MCF 10A (cell line): ENCODE measurements at regions not wholly inside any gene's neighbourhood (a gene's known extent, or its start where the extent isn't known, plus 50 kb on each side); places are given as distances from the start of the nearest gene placed in this dataset.

Experiments used
- BruUV-seq: library from RNA; stranded (reverse); fragments of 400-500 nt; replicated peaks from 2 replicates; lab custom pipeline; 2021; lab: Mats Ljungman, UMichigan
- CTCF ChIA-PET: fragments of 300-600 bp; sonication (Branson Sonifier 250); formaldehyde crosslinking; extraction: SDS; loops from one replicate; lab custom pipeline; 2021; ENCODE audit warnings: antibody characterized with exemption, inconsistent platforms; lab: Yijun Ruan, JAX
- POLR2A ChIA-PET: fragments of 300-600, 350-650 bp; sonication (Branson Sonifier 250); formaldehyde crosslinking; extraction: SDS; loops from one replicate; lab custom pipeline; 2020; ENCODE audit warnings: antibody characterized with exemption, inconsistent platforms; lab: Yijun Ruan, JAX
- DNase-seq: peaks from one replicate; pipeline ENCODE4 v3.0.0-alpha.2; 2018; ENCODE audit not compliant: unreplicated experiment
- H3K27ac Mint-ChIP-seq: one replicate; pipeline ENCODE4 v1.8.0; 2022; ENCODE audit warnings: mild to moderate bottlenecking, low read depth, mixed read lengths; ENCODE audit not compliant: unreplicated experiment
- H3K27me3 Mint-ChIP-seq: one replicate; pipeline ENCODE4 v1.8.0; 2022; ENCODE audit warnings: mixed read lengths; ENCODE audit not compliant: insufficient read depth, unreplicated experiment
- H3K36me3 Mint-ChIP-seq: one replicate; pipeline ENCODE4 v1.8.0; 2022; ENCODE audit warnings: mild to moderate bottlenecking, moderate library complexity, mixed read lengths; ENCODE audit not compliant: insufficient read depth, unreplicated experiment
- H3K4me1 Mint-ChIP-seq: one replicate; pipeline ENCODE4 v1.8.0; 2022; ENCODE audit warnings: mixed read lengths; ENCODE audit not compliant: insufficient read depth, unreplicated experiment
- H3K4me3 Mint-ChIP-seq: one replicate; pipeline ENCODE4 v1.8.0; 2022; ENCODE audit warnings: mild to moderate bottlenecking, moderate library complexity, mixed read lengths; ENCODE audit not compliant: unreplicated experiment
- H3K9me3 Mint-ChIP-seq: one replicate; pipeline ENCODE4 v1.8.0; 2022; ENCODE audit warnings: mixed read lengths; ENCODE audit not compliant: unreplicated experiment
- intact Hi-C: fragments of 100-400 bp; cut with micrococcal nuclease; formaldehyde crosslinking; loops from 2 replicates; pipeline ENCODE4 v1.14.1; 2022
- TF ChIP-seq, protein P1 (sequence below): fragments of 200-600 bp; IDR thresholded peaks from one replicate; pipeline ENCODE4 v1.8.0; 2022; ENCODE audit warnings: antibody characterized with exemption, mild to moderate bottlenecking; ENCODE audit not compliant: unreplicated experiment

- POLR2A ChIA-PET = no interaction called here
- H3K27me3 Mint-ChIP-seq = peaks cover 38% of the 10 kb centered on the region
- H3K4me3 Mint-ChIP-seq = no peak overlapping the region
- peaks cover 3% of the 10 kb centered on the region for H3K36me3 Mint-ChIP-seq
- TF ChIP-seq, protein P1, sequence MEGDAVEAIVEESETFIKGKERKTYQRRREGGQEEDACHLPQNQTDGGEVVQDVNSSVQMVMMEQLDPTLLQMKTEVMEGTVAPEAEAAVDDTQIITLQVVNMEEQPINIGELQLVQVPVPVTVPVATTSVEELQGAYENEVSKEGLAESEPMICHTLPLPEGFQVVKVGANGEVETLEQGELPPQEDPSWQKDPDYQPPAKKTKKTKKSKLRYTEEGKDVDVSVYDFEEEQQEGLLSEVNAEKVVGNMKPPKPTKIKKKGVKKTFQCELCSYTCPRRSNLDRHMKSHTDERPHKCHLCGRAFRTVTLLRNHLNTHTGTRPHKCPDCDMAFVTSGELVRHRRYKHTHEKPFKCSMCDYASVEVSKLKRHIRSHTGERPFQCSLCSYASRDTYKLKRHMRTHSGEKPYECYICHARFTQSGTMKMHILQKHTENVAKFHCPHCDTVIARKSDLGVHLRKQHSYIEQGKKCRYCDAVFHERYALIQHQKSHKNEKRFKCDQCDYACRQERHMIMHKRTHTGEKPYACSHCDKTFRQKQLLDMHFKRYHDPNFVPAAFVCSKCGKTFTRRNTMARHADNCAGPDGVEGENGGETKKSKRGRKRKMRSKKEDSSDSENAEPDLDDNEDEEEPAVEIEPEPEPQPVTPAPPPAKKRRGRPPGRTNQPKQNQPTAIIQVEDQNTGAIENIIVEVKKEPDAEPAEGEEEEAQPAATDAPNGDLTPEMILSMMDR = no peak
- no peak overlapping the region for H3K27ac Mint-ChIP-seq
- H3K9me3 Mint-ChIP-seq = no peaks in the 10 kb centered on the region
- BruUV-seq = no TSS peak
- DNase-seq = no peak
- intact Hi-C loops = no loop called here
- no peaks in the 10 kb centered on the region for H3K4me1 Mint-ChIP-seq
- CTCF ChIA-PET = no interaction called here
Observed at GRCh38 chrX:10288373-10288975, 131.7 kb downstream of the CLCN4 start.

- TF ChIP-seq, protein P1 = no peak
- POLR2A ChIA-PET = no interaction called here
- intact Hi-C loops = no loop called here
- Mint-ChIP-seq H3K9me3 (no peaks in the 10 kb centered on the region), H3K4me1 (no peaks in the 10 kb centered on the region), H3K27ac (no peak overlapping the region), H3K4me3 (no peak overlapping the region), H3K36me3 (no peaks in the 10 kb centered on the region), H3K27me3 (peaks cover 11% of the 10 kb centered on the region)
- DNase-seq = peak; percentile 3
- CTCF ChIA-PET = interaction anchor here (0.7 kb wide), 1 partner anchor 73 kb away, joined by 3 read pairs; no protein-coding TSS in a partner anchor
- BruUV-seq = no TSS peak
Observed at GRCh38 chrX:10296576-10296975, 139.8 kb downstream of the CLCN4 start.

DNA sequence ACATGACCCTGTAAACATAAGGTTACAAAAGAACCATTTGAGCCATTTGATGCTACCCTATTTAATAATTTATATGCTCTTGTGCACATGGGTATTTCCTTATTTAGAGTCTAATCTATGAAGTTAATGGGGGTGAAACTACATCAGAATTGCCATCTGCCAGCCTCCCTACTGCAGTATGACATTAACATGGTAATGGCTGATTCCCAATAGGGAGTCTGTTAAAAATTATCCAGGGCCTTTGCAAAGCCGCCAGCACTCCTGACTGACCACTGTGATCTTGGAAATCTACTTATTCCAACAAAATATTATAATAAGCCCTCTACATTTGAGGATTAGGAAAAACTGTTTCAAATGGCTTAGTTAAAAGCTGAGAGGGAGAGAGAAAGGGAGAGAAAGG is 153.7 kb downstream of the CLCN4 start:
- Mint-ChIP-seq H3K27me3 (peaks cover 7% of the 10 kb centered on the region), H3K4me3 (no peak overlapping the region), H3K9me3 (no peaks in the 10 kb centered on the region), H3K27ac (no peak overlapping the region), H3K36me3 (no peaks in the 10 kb centered on the region), H3K4me1 (no peaks in the 10 kb centered on the region)
- TF ChIP-seq, protein P1 = no peak
- CTCF ChIA-PET = no interaction called here
- intact Hi-C loops = no loop called here
- BruUV-seq = no TSS peak
- POLR2A ChIA-PET = no interaction called here
- DNase-seq = no peak

GRCh38 chrX:10314530-10315104 is 157.8 kb downstream of the CLCN4 start:
- POLR2A ChIA-PET = no interaction called here
- no TSS peak for BruUV-seq
- H3K27me3 Mint-ChIP-seq = peaks cover 7% of the 10 kb centered on the region
- H3K27ac Mint-ChIP-seq = no peak overlapping the region
- CTCF ChIA-PET = interaction anchor here (0.6 to 1.1 kb wide), 2 partner anchors 126 to 266 kb away, joined by 3 to 4 read pairs; no protein-coding TSS in a partner anchor
- H3K9me3 Mint-ChIP-seq = no peaks in the 10 kb centered on the region
- H3K36me3 Mint-ChIP-seq = no peaks in the 10 kb centered on the region
- no peak for DNase-seq
- intact Hi-C loops = no loop called here
- TF ChIP-seq, protein P1 = no peak
- no peaks in the 10 kb centered on the region for H3K4me1 Mint-ChIP-seq
- no peak overlapping the region for H3K4me3 Mint-ChIP-seq
